ENCODE measurements at regions not wholly inside any gene's neighbourhood (a gene's known extent, or its start where the extent isn't known, plus 50 kb on each side); places are given as distances from the start of the nearest gene placed in this dataset.

DNA sequence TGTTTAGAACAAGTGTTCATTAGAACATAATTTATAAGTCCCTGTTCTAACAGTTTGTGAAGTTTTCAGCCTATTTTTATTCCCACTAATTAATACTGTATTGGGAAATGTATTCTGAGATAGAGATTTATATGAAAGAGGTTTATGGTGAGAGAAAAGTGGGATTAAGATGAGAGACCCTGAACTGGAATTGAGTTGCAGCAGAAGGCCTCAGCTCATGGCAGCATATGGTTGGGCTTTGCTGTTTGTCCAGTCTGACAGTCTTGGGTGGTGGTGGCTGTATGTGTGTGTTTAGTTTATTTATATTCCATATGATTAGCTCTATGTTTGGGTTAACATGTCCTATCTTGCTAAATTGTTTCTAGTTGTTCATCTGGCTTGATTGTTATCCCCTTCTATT lies 575.1 kb downstream of the SLITRK5 start:
- intact Hi-C loops (cut with micrococcal nuclease) = no loop called here
- no peak overlapping the region for H3K4me2 ChIP-seq (ENCODE audit: low read length)
- H2AFZ ChIP-seq (ENCODE audit: low read length) = no peak overlapping the region
- no peaks in the 10 kb centered on the region for H3K27me3 ChIP-seq (ENCODE audit: low read length)
- H3K27ac ChIP-seq (ENCODE audit: low read length) = no peak overlapping the region
- DNase-seq (no peak), ATAC-seq (no peak)
- no peaks in the 10 kb centered on the region for H3K4me1 ChIP-seq (ENCODE audit: insufficient read depth, low read length)
- no peaks in the 10 kb centered on the region for H4K20me1 ChIP-seq (ENCODE audit: low read length)
- no peaks in the 10 kb centered on the region for H3F3A ChIP-seq (ENCODE audit: low read length, unreplicated experiment)
- H3K36me3 ChIP-seq (ENCODE audit: low read depth, low read length) = no peaks in the 10 kb centered on the region
- BruUV-seq (replicated peaks) = no TSS peak
- ChIA-PET CTCF (no interaction called here), POLR2A (ENCODE audit: unreplicated experiment) (no interaction called here)
- no peak overlapping the region for H3K9ac ChIP-seq (ENCODE audit: low read length)
- H3K9me3 ChIP-seq (ENCODE audit: low read length) = no peaks in the 10 kb centered on the region
- H3K79me2 ChIP-seq (ENCODE audit: low read length) = no peaks in the 10 kb centered on the region
- TF ChIP-seq EZH2 (IDR thresholded peaks at IDR 0.05; ENCODE audit: low read length, unreplicated experiment) = no peak
- TF ChIP-seq, protein P1, sequence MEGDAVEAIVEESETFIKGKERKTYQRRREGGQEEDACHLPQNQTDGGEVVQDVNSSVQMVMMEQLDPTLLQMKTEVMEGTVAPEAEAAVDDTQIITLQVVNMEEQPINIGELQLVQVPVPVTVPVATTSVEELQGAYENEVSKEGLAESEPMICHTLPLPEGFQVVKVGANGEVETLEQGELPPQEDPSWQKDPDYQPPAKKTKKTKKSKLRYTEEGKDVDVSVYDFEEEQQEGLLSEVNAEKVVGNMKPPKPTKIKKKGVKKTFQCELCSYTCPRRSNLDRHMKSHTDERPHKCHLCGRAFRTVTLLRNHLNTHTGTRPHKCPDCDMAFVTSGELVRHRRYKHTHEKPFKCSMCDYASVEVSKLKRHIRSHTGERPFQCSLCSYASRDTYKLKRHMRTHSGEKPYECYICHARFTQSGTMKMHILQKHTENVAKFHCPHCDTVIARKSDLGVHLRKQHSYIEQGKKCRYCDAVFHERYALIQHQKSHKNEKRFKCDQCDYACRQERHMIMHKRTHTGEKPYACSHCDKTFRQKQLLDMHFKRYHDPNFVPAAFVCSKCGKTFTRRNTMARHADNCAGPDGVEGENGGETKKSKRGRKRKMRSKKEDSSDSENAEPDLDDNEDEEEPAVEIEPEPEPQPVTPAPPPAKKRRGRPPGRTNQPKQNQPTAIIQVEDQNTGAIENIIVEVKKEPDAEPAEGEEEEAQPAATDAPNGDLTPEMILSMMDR (conservative IDR thresholded peaks at IDR 0.05; ENCODE audit: low read depth, low read length) = no peak
- no peak for TF ChIP-seq EZH2phosphoT487 (IDR thresholded peaks at IDR 0.05; ENCODE audit: borderline replicate concordance, low read length)
- H3K4me3 ChIP-seq (ENCODE audit: low read length) = no peak overlapping the region
- no peaks in the 10 kb centered on the region for H3K9me2 ChIP-seq (replicated peaks; ENCODE audit: low read length)

DNA sequence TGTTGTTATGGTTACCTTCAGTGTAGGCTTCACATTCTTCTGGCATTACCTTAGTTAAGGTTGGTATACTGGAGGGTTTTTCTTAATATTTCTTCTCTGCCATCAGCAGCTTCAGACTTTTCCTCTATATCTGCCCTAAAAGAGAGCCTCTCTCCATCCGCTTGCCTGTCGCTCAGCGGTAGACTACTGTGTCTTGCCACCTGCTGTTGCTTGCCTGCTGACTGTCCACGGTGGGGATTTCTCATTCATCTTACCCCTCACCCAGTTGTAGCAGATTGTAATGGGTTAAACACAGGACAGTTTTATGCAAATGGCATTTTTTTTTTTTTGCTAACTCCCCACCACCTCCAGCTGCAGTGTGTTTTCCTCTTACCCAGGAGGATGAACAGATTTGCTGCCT lies 577.2 kb downstream of the SLITRK5 start:
- TF ChIP-seq, protein P1 (conservative IDR thresholded peaks at IDR 0.05; ENCODE audit: low read depth, low read length) = no peak
- TF ChIP-seq EZH2phosphoT487 (IDR thresholded peaks at IDR 0.05; ENCODE audit: borderline replicate concordance, low read length) (no peak), EZH2 (IDR thresholded peaks at IDR 0.05; ENCODE audit: low read length, unreplicated experiment) (no peak)
- Histone ChIP-seq H3K4me3 (ENCODE audit: low read length) (no peak overlapping the region), H3K27me3 (ENCODE audit: low read length) (no peaks in the 10 kb centered on the region), H3K27ac (ENCODE audit: low read length) (no peak overlapping the region), H3K36me3 (ENCODE audit: low read depth, low read length) (no peaks in the 10 kb centered on the region), H4K20me1 (ENCODE audit: low read length) (no peaks in the 10 kb centered on the region), H3K9me2 (replicated peaks; ENCODE audit: low read length) (no peaks in the 10 kb centered on the region), H3K9me3 (ENCODE audit: low read length) (no peaks in the 10 kb centered on the region), H2AFZ (ENCODE audit: low read length) (no peak overlapping the region), H3K79me2 (ENCODE audit: low read length) (no peaks in the 10 kb centered on the region), H3K4me2 (ENCODE audit: low read length) (no peak overlapping the region), H3K9ac (ENCODE audit: low read length) (no peak overlapping the region), H3K4me1 (ENCODE audit: insufficient read depth, low read length) (no peaks in the 10 kb centered on the region), H3F3A (ENCODE audit: low read length, unreplicated experiment) (no peaks in the 10 kb centered on the region)
- POLR2A ChIA-PET (ENCODE audit: unreplicated experiment) = no interaction called here
- no peak for DNase-seq
- no peak for ATAC-seq
- CTCF ChIA-PET = no interaction called here
- intact Hi-C loops (cut with micrococcal nuclease) = no loop called here
- BruUV-seq (replicated peaks) = no TSS peak

DNA sequence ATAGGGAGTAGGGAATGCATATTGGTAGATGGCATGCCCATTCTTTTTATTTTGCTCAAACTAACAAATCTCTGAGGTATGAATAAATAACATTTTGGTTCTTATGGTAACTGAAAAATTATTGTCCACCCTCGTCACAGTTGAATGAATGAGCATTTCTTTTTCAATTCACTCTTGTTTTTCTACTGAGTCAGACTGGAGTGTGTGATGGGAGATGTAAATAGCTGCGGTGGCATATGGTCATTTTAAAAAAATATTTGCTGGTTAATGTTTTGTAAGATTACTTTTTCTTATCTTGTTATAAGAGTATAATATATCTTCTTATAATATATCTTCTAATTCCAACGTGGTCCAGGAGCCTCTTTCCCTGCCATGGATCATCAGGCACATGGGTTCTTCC lies 586.5 kb downstream of the SLITRK5 start:
- H3K9me2 ChIP-seq (replicated peaks; ENCODE audit: low read length) = no peaks in the 10 kb centered on the region
- H3K27ac ChIP-seq (ENCODE audit: low read length) = no peak overlapping the region
- CTCF ChIA-PET = no interaction called here
- H3K9ac ChIP-seq (ENCODE audit: low read length) = no peak overlapping the region
- H3F3A ChIP-seq (ENCODE audit: low read length, unreplicated experiment) = no peaks in the 10 kb centered on the region
- H4K20me1 ChIP-seq (ENCODE audit: low read length) = no peaks in the 10 kb centered on the region
- no peaks in the 10 kb centered on the region for H3K4me1 ChIP-seq (ENCODE audit: insufficient read depth, low read length)
- DNase-seq (no peak), ATAC-seq (no peak)
- no TSS peak for BruUV-seq (replicated peaks)
- H3K79me2 ChIP-seq (ENCODE audit: low read length) = no peaks in the 10 kb centered on the region
- intact Hi-C loops (cut with micrococcal nuclease) = no loop called here
- H3K4me2 ChIP-seq (ENCODE audit: low read length) = no peak overlapping the region
- H3K36me3 ChIP-seq (ENCODE audit: low read depth, low read length) = no peaks in the 10 kb centered on the region
- no peaks in the 10 kb centered on the region for H3K9me3 ChIP-seq (ENCODE audit: low read length)
- POLR2A ChIA-PET (ENCODE audit: unreplicated experiment) = no interaction called here
- no peak overlapping the region for H2AFZ ChIP-seq (ENCODE audit: low read length)
- TF ChIP-seq, protein P1 (conservative IDR thresholded peaks at IDR 0.05; ENCODE audit: low read depth, low read length) = no peak
- TF ChIP-seq EZH2phosphoT487 (IDR thresholded peaks at IDR 0.05; ENCODE audit: borderline replicate concordance, low read length) (no peak), EZH2 (IDR thresholded peaks at IDR 0.05; ENCODE audit: low read length, unreplicated experiment) (no peak)
- no peak overlapping the region for H3K4me3 ChIP-seq (ENCODE audit: low read length)
- H3K27me3 ChIP-seq (ENCODE audit: low read length) = no peaks in the 10 kb centered on the region
